IMR-90 (cell line): ENCODE measurements at regions not wholly inside any gene's neighbourhood (a gene's known extent, or its start where the extent isn't known, plus 50 kb on each side); places are given as distances from the start of the nearest gene placed in this dataset.

Source experiments
- ATAC-seq: fragments of 200-7000 bp; cut with Tn5 transposase; 2 replicates; pipeline ENCODE4 v1.9.1; 2020; ENCODE audit warnings: low read depth, mild to moderate bottlenecking, moderate library complexity
- BruUV-seq: library from RNA; stranded (reverse); fragments of 400-500 nt; replicated peaks from 2 replicates; lab custom pipeline; 2021; lab: Mats Ljungman, UMichigan
- CTCF ChIA-PET: fragments of 300-600 bp; formaldehyde crosslinking; extraction: SDS; loops from one replicate; lab custom pipeline; 2021; ENCODE audit warnings: antibody characterized with exemption; lab: Yijun Ruan, JAX
- POLR2A ChIA-PET: fragments of 300-600 bp; sonication (Branson Sonifier 250); formaldehyde crosslinking; loops from one replicate; lab custom pipeline; 2022; ENCODE audit warnings: antibody characterized with exemption; ENCODE audit not compliant: unreplicated experiment; lab: Charles Lee
- DNase-seq: peaks from one replicate; pipeline ENCODE4 v3.0.0; 2013
- H2AFZ ChIP-seq: replicated peaks from 2 replicates; pipeline ENCODE3; 2013; ENCODE audit warnings: low read length, mild to moderate bottlenecking; ENCODE audit not compliant: poor library complexity
- H2AK5ac ChIP-seq: 2 replicates; pipeline ENCODE4 v1.6.1; 2013; ENCODE audit warnings: low read depth, low read length, inconsistent platforms
- H2AK9ac ChIP-seq: replicated peaks from 2 replicates; pipeline ENCODE3; 2013; ENCODE audit warnings: mild to moderate bottlenecking, low read depth, low read length, moderate library complexity; ENCODE audit not compliant: poor library complexity
- H2BK120ac ChIP-seq: 2 replicates; pipeline ENCODE4 v1.6.1; 2013; ENCODE audit warnings: low read depth, low read length, inconsistent platforms
- H2BK15ac ChIP-seq: 3 replicates; pipeline ENCODE4 v1.6.1; 2013; ENCODE audit warnings: low read depth, low read length, inconsistent platforms
- H2BK20ac ChIP-seq: 2 replicates; pipeline ENCODE4 v1.6.1; 2013; ENCODE audit warnings: low read depth, mild to moderate bottlenecking, inconsistent platforms, low read length, moderate library complexity
- H2BK5ac ChIP-seq: 2 replicates; pipeline ENCODE4 v1.6.1; 2013; ENCODE audit warnings: mild to moderate bottlenecking, low read depth, low read length, inconsistent platforms; ENCODE audit not compliant: poor library complexity, severe bottlenecking
- H3K14ac ChIP-seq: replicated peaks from 2 replicates; pipeline ENCODE4 v1.6.1; 2013; ENCODE audit warnings: low read depth, low read length, inconsistent platforms
- H3K18ac ChIP-seq: 2 replicates; pipeline ENCODE4 v1.6.1; 2013; ENCODE audit warnings: low read depth, low read length, control low read depth
- H3K23ac ChIP-seq: 2 replicates; pipeline ENCODE4 v1.6.1; 2013; ENCODE audit warnings: low read depth, low read length, inconsistent platforms
- H3K27ac ChIP-seq: 2 replicates; pipeline ENCODE4 v1.5.1; 2013; ENCODE audit warnings: mild to moderate bottlenecking, control low read depth, low read length; ENCODE audit not compliant: insufficient read depth
- H3K27me3 ChIP-seq: 2 replicates; pipeline ENCODE4 v1.6.1; 2013; ENCODE audit warnings: low read length; ENCODE audit not compliant: control insufficient read depth, insufficient read depth
- H3K36me3 ChIP-seq: 2 replicates; pipeline ENCODE4 v1.6.1; 2013; ENCODE audit warnings: low read length, mixed read lengths; ENCODE audit not compliant: control insufficient read depth, insufficient read depth
- H3K4ac ChIP-seq: 2 replicates; pipeline ENCODE4 v1.6.1; 2013; ENCODE audit warnings: low read depth, low read length, inconsistent platforms
- H3K4me1 ChIP-seq: 2 replicates; pipeline ENCODE4 v1.6.1; 2013; ENCODE audit warnings: low read length, mixed read lengths; ENCODE audit not compliant: control insufficient read depth, insufficient read depth
- H3K4me2 ChIP-seq: 2 replicates; pipeline ENCODE4 v1.6.1; 2013; ENCODE audit warnings: low read depth, mild to moderate bottlenecking, control low read depth, low read length, moderate library complexity
- H3K4me3 ChIP-seq: 2 replicates; pipeline ENCODE4 v1.5.1; 2013; ENCODE audit warnings: low read depth, mild to moderate bottlenecking, control low read depth, low read length, moderate library complexity; ENCODE audit not compliant: insufficient read depth
- H3K56ac ChIP-seq: 2 replicates; pipeline ENCODE4 v1.6.1; 2013; ENCODE audit warnings: low read length, inconsistent platforms; ENCODE audit not compliant: insufficient read depth; ENCODE audit errors: extremely low read depth
- H3K79me1 ChIP-seq, 2 experiments: 2 replicates each; pipeline ENCODE4 v1.6.1; 2013; ENCODE audit warnings: low read length in 2 of 2, inconsistent platforms in 1 of 2, low read depth in 1 of 2
- H3K9ac ChIP-seq: 2 replicates; pipeline ENCODE4 v1.6.1; 2013; ENCODE audit warnings: low read depth, low read length, control low read depth
- H3K9me1 ChIP-seq: 2 replicates; pipeline ENCODE4 v1.6.1; 2013; ENCODE audit warnings: low read length, inconsistent platforms; ENCODE audit not compliant: insufficient read depth
- H3K9me3 ChIP-seq: 2 replicates; pipeline ENCODE4 v1.6.1; 2013; ENCODE audit warnings: low read length; ENCODE audit not compliant: control insufficient read depth, insufficient read depth
- H4K20me1 ChIP-seq: 2 replicates; pipeline ENCODE4 v1.6.1; 2013; ENCODE audit warnings: low read length, inconsistent platforms; ENCODE audit not compliant: insufficient read depth
- H4K5ac ChIP-seq: 2 replicates; pipeline ENCODE4 v1.6.1; 2013; ENCODE audit warnings: mild to moderate bottlenecking, low read depth, low read length, control low read depth
- H4K8ac ChIP-seq, 2 experiments: 2 replicates each; pipeline ENCODE4 v1.6.1; 2013; ENCODE audit warnings: low read depth in 2 of 2, low read length in 2 of 2, control low read depth in 1 of 2, inconsistent platforms in 1 of 2
- H4K91ac ChIP-seq: 2 replicates; pipeline ENCODE4 v1.6.1; 2013; ENCODE audit warnings: low read depth, low read length, inconsistent platforms; ENCODE audit not compliant: insufficient read depth
- BHLHE40 ChIP-seq: fragments of 150-350 bp; IDR thresholded peaks from 2 replicates; pipeline ENCODE4 v1.6.1; 2016; ENCODE audit warnings: mild to moderate bottlenecking, low read depth, low read length
- ELK1 ChIP-seq: fragments of 150-350 bp; IDR thresholded peaks from 2 replicates; pipeline ENCODE4 v1.6.1; 2016; ENCODE audit warnings: low read depth, mild to moderate bottlenecking, low read length, moderate library complexity, borderline replicate concordance
- FOS ChIP-seq: fragments of 150-350 bp; IDR thresholded peaks from 2 replicates; pipeline ENCODE4 v1.6.1; 2016; ENCODE audit warnings: low read depth, low read length
- POLR2A ChIP-seq: IDR thresholded peaks from 2 replicates; pipeline ENCODE4 v1.6.1; 2012; ENCODE audit warnings: mild to moderate bottlenecking, low read depth, low read length
- RAD21 ChIP-seq: IDR thresholded peaks from 2 replicates; pipeline ENCODE4 v1.6.1; 2012; ENCODE audit warnings: low read length, improper control_type of control experiment
- RFX5 ChIP-seq: IDR thresholded peaks from 2 replicates; pipeline ENCODE4 v1.8.0; 2012; ENCODE audit warnings: low read depth, mild to moderate bottlenecking, low read length, moderate library complexity
- SMC3 ChIP-seq: fragments of 150-350 bp; IDR thresholded peaks from 2 replicates; pipeline ENCODE4 v1.6.1; 2016; ENCODE audit warnings: low read depth, mild to moderate bottlenecking, antibody characterized with exemption, low read length, moderate library complexity
- whole genome bisulfite sequencing, 2 experiments: methylation state at CpG; one replicate each; pipeline versions ENCODE4 v1.1.5 to v1.1.7; 2013; ENCODE audit warnings: missing lambda C conversion rate in 2 of 2; ENCODE audit not compliant: insufficient read length in 1 of 2; ENCODE audit errors: extremely low coverage in 2 of 2; 5-methylcytosine and 5-hydroxymethylcytosine counted together
- dilution Hi-C: fragments of 300-500 bp; cut with HindIII; formaldehyde crosslinking; loops from one replicate; pipeline ENCODE4 v1.14.3; 2018; ENCODE audit warnings: low sequenced_read_pairs; ENCODE audit not compliant: unreplicated experiment
- in situ Hi-C: fragments of 300-500 bp; cut with MboI; formaldehyde crosslinking; loops from 3 replicates; pipeline ENCODE4 v1.14.3; 2019; ENCODE audit warnings: low sequenced_read_pairs, inconsistent platforms, mixed read lengths
- intact Hi-C: fragments of 100-400 bp; cut with micrococcal nuclease; formaldehyde crosslinking; loops from 2 replicates; pipeline ENCODE4 v1.10.0; 2022

- ChIA-PET POLR2A (no interaction called here), CTCF (no interaction called here)
- dilution Hi-C loops (no loop called here), intact Hi-C loops (no loop called here), in situ Hi-C loops (no loop called here)
- no peak overlapping the region for H3K23ac ChIP-seq
- H2BK120ac ChIP-seq: no peak overlapping the region
- H2AK5ac ChIP-seq: no peak overlapping the region
- H3K9me3 ChIP-seq: no peaks in the 10 kb centered on the region
- no peak overlapping the region for H3K14ac ChIP-seq
- no peak overlapping the region for H2BK20ac ChIP-seq
- no peak overlapping the region for H4K91ac ChIP-seq
- no peaks in the 10 kb centered on the region for H3K4me1 ChIP-seq
- H3K4me2 ChIP-seq: no peak overlapping the region
- H3K9ac ChIP-seq: no peak overlapping the region
- no peak overlapping the region for H2BK5ac ChIP-seq
- H4K8ac ChIP-seq: no peak overlapping the region
- no peaks in the 10 kb centered on the region for H3K9me1 ChIP-seq
- no peak overlapping the region for H2AK9ac ChIP-seq
- no peak overlapping the region for H2AFZ ChIP-seq
- no peak overlapping the region for H2BK15ac ChIP-seq
- no TSS peak for BruUV-seq
- no peak overlapping the region for H3K4ac ChIP-seq
- no peak for ATAC-seq
- no peaks in the 10 kb centered on the region for H3K79me1 ChIP-seq
- no CpG with 5 or more reads among the region's 1 CpG for WGBS, 2 experiments
- no peak overlapping the region for H3K27ac ChIP-seq
- no peaks in the 10 kb centered on the region for H3K36me3 ChIP-seq
- TF ChIP-seq FOS: no peak
- TF ChIP-seq RAD21: no peak
- TF ChIP-seq BHLHE40: no peak
- TF ChIP-seq SMC3: no peak
- no peak for TF ChIP-seq RFX5
- TF ChIP-seq ELK1: no peak
- TF ChIP-seq POLR2A: no peak
- H4K20me1 ChIP-seq: no peaks in the 10 kb centered on the region
- no peak overlapping the region for H3K18ac ChIP-seq
- no peak overlapping the region for H3K4me3 ChIP-seq
- H3K56ac ChIP-seq: no peak overlapping the region
- no peak overlapping the region for H4K5ac ChIP-seq
- H3K27me3 ChIP-seq: no peaks in the 10 kb centered on the region; the same call in 1 of the 2 replicates
- no peak for DNase-seq
These were observed 593.0 kb upstream of the ATP2B1 start for GRCh38 chr12:90301561-90302133.
